GM18505 (cell line): ENCODE measurements at regions not wholly inside any gene's neighbourhood (a gene's known extent, or its start where the extent isn't known, plus 50 kb on each side); places are given as distances from the start of the nearest gene placed in this dataset.

Experiments used
- ATAC-seq: cut with Tn5 transposase; IDR thresholded peaks from one replicate; pipeline ENCODE4 v1.9.1; 2021; ENCODE audit not compliant: unreplicated experiment
- POLR2A ChIP-seq: IDR thresholded peaks from 4 replicates; pipeline ENCODE4 v1.6.1; 2011; ENCODE audit warnings: borderline replicate concordance; ENCODE audit not compliant: insufficient read depth, insufficient read length; ENCODE audit errors: extremely low read depth

- TF ChIP-seq POLR2A, result no peak
- ATAC-seq, result no peak
These were observed 139.4 kb upstream of the TENM3 start for GRCh38 chr4:182103614-182104319.

GRCh38 chr4:182105416-182105815, 137.8 kb upstream of the TENM3 start:
- TF ChIP-seq POLR2A, result no peak
- ATAC-seq, result no peak

- ATAC-seq, result no peak
- TF ChIP-seq POLR2A, result no peak
These were observed 135.3 kb upstream of the TENM3 start for GRCh38 chr4:182107931-182108330.

GRCh38 chr4:182111586-182111985, 131.6 kb upstream of the TENM3 start:
- no peak for TF ChIP-seq POLR2A
- ATAC-seq, result no peak

GRCh38 chr4:182113779-182114178, 129.4 kb upstream of the TENM3 start:
- ATAC-seq, result no peak
- TF ChIP-seq POLR2A, result no peak

- no peak for ATAC-seq
- TF ChIP-seq POLR2A, result no peak
These were observed 118.8 kb upstream of the TENM3 start for GRCh38 chr4:182124359-182124758.

- ATAC-seq, result no peak
- no peak for TF ChIP-seq POLR2A
These were observed 117.1 kb upstream of the TENM3 start for GRCh38 chr4:182126096-182126495.

GRCh38 chr4:182126603-182127002, 116.6 kb upstream of the TENM3 start:
- no peak for TF ChIP-seq POLR2A
- no peak for ATAC-seq

- no peak for ATAC-seq
- TF ChIP-seq POLR2A, result no peak
These were observed 110.2 kb upstream of the TENM3 start for GRCh38 chr4:182133033-182133432.

- no peak for TF ChIP-seq POLR2A
- no peak for ATAC-seq
These were observed 108.9 kb upstream of the TENM3 start for GRCh38 chr4:182134261-182134660.

- ATAC-seq, result no peak
- TF ChIP-seq POLR2A, result no peak
These were observed 107.0 kb upstream of the TENM3 start for GRCh38 chr4:182136201-182136600.

- ATAC-seq, result no peak
- TF ChIP-seq POLR2A, result no peak
These were observed 105.9 kb upstream of the TENM3 start for GRCh38 chr4:182137343-182137742.

GRCh38 chr4:182139491-182139890, 103.7 kb upstream of the TENM3 start:
- TF ChIP-seq POLR2A, result no peak

GRCh38 chr4:182140547-182140946, 102.7 kb upstream of the TENM3 start:
- TF ChIP-seq POLR2A, result no peak
- no peak for ATAC-seq

More at GRCh38 chr4:182139491-182139890, 103.7 kb upstream of the TENM3 start:
- no peak for ATAC-seq

GRCh38 chr4:182141061-182141460, 102.1 kb upstream of the TENM3 start:
- TF ChIP-seq POLR2A, result no peak
- ATAC-seq, result no peak
